HG02623 (cell line): ENCODE measurements at regions not wholly inside any gene's neighbourhood (a gene's known extent, or its start where the extent isn't known, plus 50 kb on each side); places are given as distances from the start of the nearest gene placed in this dataset.

Experiments used
- ATAC-seq: cut with Tn5 transposase; IDR thresholded peaks from one replicate; pipeline ENCODE4 v1.9.1; 2021; ENCODE audit warnings: moderate library complexity; ENCODE audit not compliant: unreplicated experiment

GRCh38 chr10:58968389-58968755 lies 208.1 kb upstream of the PHYHIPL start:
- no peak for ATAC-seq

- no peak for ATAC-seq
Measured at GRCh38 chr10:58969576-58969975, 206.9 kb upstream of the PHYHIPL start.

GRCh38 chr10:58970160-58970915 lies 206.1 kb upstream of the PHYHIPL start:
- no peak for ATAC-seq

- ATAC-seq: no peak
Measured at GRCh38 chr10:58971211-58971610, 205.2 kb upstream of the PHYHIPL start.

GRCh38 chr10:58971796-58972491 lies 204.5 kb upstream of the PHYHIPL start:
- ATAC-seq: no peak

GRCh38 chr10:58972576-58973234 lies 203.7 kb upstream of the PHYHIPL start:
- no peak for ATAC-seq

- no peak for ATAC-seq
Measured at GRCh38 chr10:58973235-58973595, 203.2 kb upstream of the PHYHIPL start.

- ATAC-seq: no peak
Measured at GRCh38 chr10:58976254-58976653, 200.2 kb upstream of the PHYHIPL start.

- ATAC-seq: no peak
Measured at GRCh38 chr10:58979711-58980110, 196.7 kb upstream of the PHYHIPL start.

- ATAC-seq: no peak
Measured at GRCh38 chr10:58980826-58981415, 195.5 kb upstream of the PHYHIPL start.

GRCh38 chr10:58981846-58982245 lies 194.6 kb upstream of the PHYHIPL start:
- no peak for ATAC-seq

- no peak for ATAC-seq
Measured at GRCh38 chr10:58982470-58983239, 193.8 kb upstream of the PHYHIPL start.

GRCh38 chr10:58985216-58985615 lies 191.2 kb upstream of the PHYHIPL start:
- ATAC-seq: no peak

GRCh38 chr10:58989486-58990039 lies 186.9 kb upstream of the PHYHIPL start:
- ATAC-seq: no peak

GRCh38 chr10:58990693-58991092 lies 185.8 kb upstream of the PHYHIPL start:
- no peak for ATAC-seq

GRCh38 chr10:58991856-58992255 lies 184.6 kb upstream of the PHYHIPL start:
- ATAC-seq: no peak

GRCh38 chr10:58992830-58993460 lies 183.5 kb upstream of the PHYHIPL start:
- ATAC-seq: no peak

GRCh38 chr10:58993480-58994221 lies 182.8 kb upstream of the PHYHIPL start:
- ATAC-seq: peak; percentile 66

GRCh38 chr10:58994226-58995057 lies 182.0 kb upstream of the PHYHIPL start:
- no peak for ATAC-seq
